ENCODE measurements at regions not wholly inside any gene's neighbourhood (a gene's known extent, or its start where the extent isn't known, plus 50 kb on each side); places are given as distances from the start of the nearest gene placed in this dataset.

DNA sequence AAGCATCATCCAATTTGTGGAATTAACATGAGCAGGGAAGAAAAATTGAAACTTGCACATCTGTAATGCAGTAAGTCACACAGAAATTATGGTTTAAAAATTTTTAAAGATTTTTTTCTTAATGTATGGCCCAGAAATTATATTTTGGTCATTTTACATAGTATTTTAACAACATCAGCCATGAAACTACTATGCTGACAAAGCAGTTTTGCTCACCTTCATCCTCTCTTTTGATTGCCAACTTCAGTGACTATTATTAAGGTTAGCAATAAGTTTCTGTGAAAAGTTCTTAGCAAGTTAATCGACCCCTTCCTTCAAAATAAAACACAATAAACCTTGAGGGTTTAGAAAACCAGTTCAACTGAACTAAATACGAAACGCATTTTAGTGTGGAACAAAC lies 1347.0 kb downstream of the EPHA7 start:
- no peaks in the 10 kb centered on the region for H3K9me2 ChIP-seq (replicated peaks; ENCODE audit: insufficient read depth)
- no peaks in the 10 kb centered on the region for H3K4me1 ChIP-seq (ENCODE audit: insufficient read depth)
- TF ChIP-seq, protein P1, sequence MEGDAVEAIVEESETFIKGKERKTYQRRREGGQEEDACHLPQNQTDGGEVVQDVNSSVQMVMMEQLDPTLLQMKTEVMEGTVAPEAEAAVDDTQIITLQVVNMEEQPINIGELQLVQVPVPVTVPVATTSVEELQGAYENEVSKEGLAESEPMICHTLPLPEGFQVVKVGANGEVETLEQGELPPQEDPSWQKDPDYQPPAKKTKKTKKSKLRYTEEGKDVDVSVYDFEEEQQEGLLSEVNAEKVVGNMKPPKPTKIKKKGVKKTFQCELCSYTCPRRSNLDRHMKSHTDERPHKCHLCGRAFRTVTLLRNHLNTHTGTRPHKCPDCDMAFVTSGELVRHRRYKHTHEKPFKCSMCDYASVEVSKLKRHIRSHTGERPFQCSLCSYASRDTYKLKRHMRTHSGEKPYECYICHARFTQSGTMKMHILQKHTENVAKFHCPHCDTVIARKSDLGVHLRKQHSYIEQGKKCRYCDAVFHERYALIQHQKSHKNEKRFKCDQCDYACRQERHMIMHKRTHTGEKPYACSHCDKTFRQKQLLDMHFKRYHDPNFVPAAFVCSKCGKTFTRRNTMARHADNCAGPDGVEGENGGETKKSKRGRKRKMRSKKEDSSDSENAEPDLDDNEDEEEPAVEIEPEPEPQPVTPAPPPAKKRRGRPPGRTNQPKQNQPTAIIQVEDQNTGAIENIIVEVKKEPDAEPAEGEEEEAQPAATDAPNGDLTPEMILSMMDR (IDR thresholded peaks at IDR 0.05; ENCODE audit: poor library complexity), result no peak
- TF ChIP-seq EZH2 (IDR thresholded peaks at IDR 0.05; ENCODE audit: borderline replicate concordance), result no peak
- no peaks in the 10 kb centered on the region for H4K20me1 ChIP-seq (ENCODE audit: insufficient read depth, poor library complexity, severe bottlenecking)
- no peak overlapping the region for H3K4me3 ChIP-seq
- no peaks in the 10 kb centered on the region for H3K9me3 ChIP-seq (ENCODE audit: low read depth)
- H2AFZ ChIP-seq, result no peak overlapping the region
- no peak for DNase-seq (ENCODE audit: low spot score)
- H3K4me2 ChIP-seq, result no peak overlapping the region
- no peak overlapping the region for H3K27ac ChIP-seq
- no peaks in the 10 kb centered on the region for H3K27me3 ChIP-seq
- no peaks in the 10 kb centered on the region for H3K36me3 ChIP-seq (replicated peaks; ENCODE audit: insufficient read depth, low read depth)
- WGBS (ENCODE audit: low lambda C conversion rate, missing lambda C conversion rate), result 94% methylated on average over 3 of the region's 3 CpGs
- no peaks in the 10 kb centered on the region for H3K79me2 ChIP-seq

DNA sequence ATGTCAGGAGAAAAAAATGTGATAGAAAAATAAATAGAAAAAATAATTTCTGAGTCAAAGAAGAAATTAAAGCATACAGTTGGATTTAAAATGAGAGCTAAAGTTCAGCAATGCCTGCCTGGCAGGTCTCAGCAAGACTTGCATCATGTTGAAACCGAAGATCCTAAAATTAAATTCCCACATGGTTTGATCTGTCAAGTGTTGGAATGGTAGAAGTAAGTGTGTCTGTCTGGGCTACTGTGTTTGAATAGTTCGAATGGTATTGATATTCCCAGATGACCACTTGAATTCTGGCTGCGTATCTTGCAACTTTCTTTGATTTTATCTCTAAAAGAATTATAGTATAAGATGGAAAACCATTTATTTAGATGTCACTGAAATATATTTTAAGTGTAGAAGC lies 1349.6 kb downstream of the EPHA7 start:
- Histone ChIP-seq H3K4me3 (no peak overlapping the region), H3K27me3 (no peaks in the 10 kb centered on the region), H2AFZ (no peak overlapping the region), H3K4me1 (ENCODE audit: insufficient read depth) (no peaks in the 10 kb centered on the region), H3K79me2 (no peaks in the 10 kb centered on the region), H3K9me3 (ENCODE audit: low read depth) (no peaks in the 10 kb centered on the region), H3K27ac (no peak overlapping the region), H3K36me3 (replicated peaks; ENCODE audit: insufficient read depth, low read depth) (no peaks in the 10 kb centered on the region), H4K20me1 (ENCODE audit: insufficient read depth, poor library complexity, severe bottlenecking) (no peaks in the 10 kb centered on the region), H3K9me2 (replicated peaks; ENCODE audit: insufficient read depth) (no peaks in the 10 kb centered on the region), H3K4me2 (no peak overlapping the region)
- TF ChIP-seq, protein P1 (IDR thresholded peaks at IDR 0.05; ENCODE audit: poor library complexity), result no peak
- TF ChIP-seq EZH2 (IDR thresholded peaks at IDR 0.05; ENCODE audit: borderline replicate concordance), result no peak
- TF ChIP-seq EZH2phosphoT487 (IDR thresholded peaks at IDR 0.05; ENCODE audit: low read depth, severe bottlenecking, unreplicated experiment), result no peak
- DNase-seq (ENCODE audit: low spot score), result no peak
- 77% methylated on average over 3 of the region's 3 CpGs for WGBS (ENCODE audit: low lambda C conversion rate, missing lambda C conversion rate)

DNA sequence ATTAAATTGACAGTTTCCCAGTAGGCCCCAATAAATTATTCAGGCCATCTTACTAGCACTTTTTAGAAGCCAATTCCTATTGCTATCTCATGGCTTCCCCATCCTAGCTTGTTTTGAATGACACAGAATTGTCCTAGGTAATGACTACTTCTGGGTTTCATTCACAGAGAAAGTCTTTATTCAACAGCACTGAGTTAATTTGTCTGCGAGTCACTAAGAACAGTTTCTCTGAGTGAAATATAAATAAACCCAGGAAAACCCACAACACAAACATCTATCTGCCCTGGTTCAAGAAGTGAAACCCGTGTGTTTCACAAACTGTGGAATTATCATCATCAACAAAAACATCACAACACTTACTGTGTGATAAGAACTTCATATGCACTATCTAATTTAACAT lies 1366.8 kb downstream of the EPHA7 start:
- H4K20me1 ChIP-seq (ENCODE audit: insufficient read depth, poor library complexity, severe bottlenecking), result no peaks in the 10 kb centered on the region
- DNase-seq (ENCODE audit: low spot score), result no peak
- H3K79me2 ChIP-seq, result no peaks in the 10 kb centered on the region
- H3K4me3 ChIP-seq, result no peak overlapping the region
- H3K9me3 ChIP-seq (ENCODE audit: low read depth), result no peaks in the 10 kb centered on the region
- H3K27me3 ChIP-seq, result no peaks in the 10 kb centered on the region
- H2AFZ ChIP-seq, result no peak overlapping the region
- no peaks in the 10 kb centered on the region for H3K9me2 ChIP-seq (replicated peaks; ENCODE audit: insufficient read depth)
- H3K27ac ChIP-seq, result no peak overlapping the region
- no peaks in the 10 kb centered on the region for H3K36me3 ChIP-seq (replicated peaks; ENCODE audit: insufficient read depth, low read depth)
- H3K4me1 ChIP-seq (ENCODE audit: insufficient read depth), result no peaks in the 10 kb centered on the region
- no peak overlapping the region for H3K4me2 ChIP-seq
- TF ChIP-seq EZH2phosphoT487 (IDR thresholded peaks at IDR 0.05; ENCODE audit: low read depth, severe bottlenecking, unreplicated experiment) (no peak), EZH2 (IDR thresholded peaks at IDR 0.05; ENCODE audit: borderline replicate concordance) (no peak)
- TF ChIP-seq, protein P1 (IDR thresholded peaks at IDR 0.05; ENCODE audit: poor library complexity), result no peak
- WGBS (ENCODE audit: low lambda C conversion rate, missing lambda C conversion rate), result 65% methylated on average over 2 of the region's 2 CpGs

DNA sequence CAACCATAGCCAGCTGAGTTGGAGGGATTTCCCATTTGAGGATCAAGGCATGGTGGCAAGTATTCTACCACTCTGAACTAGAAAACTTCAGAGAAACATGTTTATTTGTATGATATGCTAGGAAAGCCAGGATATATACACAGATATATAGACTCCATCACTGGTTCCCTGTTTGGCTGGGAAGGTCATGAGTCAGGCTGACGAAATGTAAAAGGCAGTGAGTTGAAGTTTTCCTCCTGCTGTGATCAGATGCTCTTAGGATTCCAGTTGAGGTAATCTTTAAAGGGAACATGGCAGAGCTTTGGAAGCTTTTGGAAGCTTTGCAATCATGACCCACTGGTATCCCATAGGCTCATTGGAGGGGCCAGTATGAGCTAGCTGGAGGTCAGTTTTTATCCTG lies 1369.1 kb downstream of the EPHA7 start:
- Histone ChIP-seq H2AFZ (no peak overlapping the region), H3K9me3 (ENCODE audit: low read depth) (no peaks in the 10 kb centered on the region), H3K79me2 (no peaks in the 10 kb centered on the region), H4K20me1 (ENCODE audit: insufficient read depth, poor library complexity, severe bottlenecking) (no peaks in the 10 kb centered on the region), H3K4me3 (no peak overlapping the region), H3K4me2 (no peak overlapping the region), H3K36me3 (replicated peaks; ENCODE audit: insufficient read depth, low read depth) (no peaks in the 10 kb centered on the region), H3K27ac (no peak overlapping the region), H3K4me1 (ENCODE audit: insufficient read depth) (no peaks in the 10 kb centered on the region), H3K9me2 (replicated peaks; ENCODE audit: insufficient read depth) (no peaks in the 10 kb centered on the region), H3K27me3 (no peaks in the 10 kb centered on the region)
- DNase-seq (ENCODE audit: low spot score), result no peak
- TF ChIP-seq EZH2 (IDR thresholded peaks at IDR 0.05; ENCODE audit: borderline replicate concordance), result no peak
- TF ChIP-seq, protein P1 (IDR thresholded peaks at IDR 0.05; ENCODE audit: poor library complexity), result no peak
- TF ChIP-seq EZH2phosphoT487 (IDR thresholded peaks at IDR 0.05; ENCODE audit: low read depth, severe bottlenecking, unreplicated experiment), result no peak
- WGBS (ENCODE audit: low lambda C conversion rate, missing lambda C conversion rate), result 89% methylated on average over 1 of the region's 1 CpG

All from hepatocyte (in vitro differentiated cells).